K562 (cell line): ENCODE measurements at regions not wholly inside any gene's neighbourhood (a gene's known extent, or its start where the extent isn't known, plus 50 kb on each side); places are given as distances from the start of the nearest gene placed in this dataset.

Experiments
- BDP1 ChIP-seq: IDR thresholded peaks from 3 replicates; pipeline ENCODE4 v1.6.1; 2011; ENCODE audit not compliant: insufficient read length, insufficient read depth
- ESRRB ChIP-seq: fragments of 250-450 bp; sonication (Bioruptor Pico); IDR thresholded peaks from 2 replicates; pipeline ENCODE4 v1.5.0; 2020; ENCODE audit warnings: mild to moderate bottlenecking, moderate library complexity, borderline replicate concordance
- GABPA ChIP-seq: fragments of 200-800 bp; sonication (Bioruptor generic); conservative IDR thresholded peaks from 2 replicates; pipeline ENCODE4 v1.6.1; 2016; ENCODE audit warnings: low read depth, missing genetic modification characterization, missing compliant biosample characterization
- KDM5B ChIP-seq: fragments of 200-600 bp; sonication (generic); IDR thresholded peaks from 2 replicates; pipeline ENCODE4 v1.6.1; 2012; ENCODE audit warnings: low read depth, mild to moderate bottlenecking, moderate library complexity, low read length, control low read depth, inconsistent platforms; ENCODE audit not compliant: insufficient replicate concordance
- MECOM ChIP-seq: fragments of 250-450 bp; sonication (Bioruptor Pico); IDR thresholded peaks from 2 replicates; pipeline ENCODE4 v1.8.0; 2022; ENCODE audit warnings: inconsistent platforms
- NCOA2 ChIP-seq, 2 experiments: fragments of 450-650 bp; IDR thresholded peaks; 2 replicates each; pipeline ENCODE4 v1.6.1; 2018; ENCODE audit warnings: mild to moderate bottlenecking in 2 of 2, moderate library complexity in 1 of 2; ENCODE audit not compliant: partially characterized antibody in 2 of 2
- STAT5A ChIP-seq: IDR thresholded peaks from 2 replicates; pipeline ENCODE4 v1.6.1; 2012; ENCODE audit warnings: low read length, inconsistent platforms, borderline replicate concordance
- XRCC3 ChIP-seq: fragments of 450-650 bp; IDR thresholded peaks from 2 replicates; pipeline ENCODE4 v1.6.1; 2017; ENCODE audit warnings: mild to moderate bottlenecking, moderate library complexity
- ZNF146 ChIP-seq: IDR thresholded peaks from one replicate; pipeline ENCODE4 v1.6.1; 2018; ENCODE audit warnings: missing compliant biosample characterization; ENCODE audit not compliant: unreplicated experiment
- ZNF75A ChIP-seq: fragments of 450-650 bp; formaldehyde crosslinking; IDR thresholded peaks from 2 replicates; pipeline ENCODE4 v1.4.0; 2020; ENCODE audit warnings: mild to moderate bottlenecking
- TF ChIP-seq, protein P1 (sequence below): fragments of 250-450 bp; sonication (Bioruptor Pico); IDR thresholded peaks from 2 replicates; pipeline ENCODE4 v1.5.0; 2021; ENCODE audit warnings: mild to moderate bottlenecking, moderate library complexity
- TF ChIP-seq, protein P2 (sequence below), 2 experiments: fragments of 200-800 bp in 1 of 2; sonication (Bioruptor generic) in 1 of 2; sonication (generic) in 1 of 2; formaldehyde crosslinking in 1 of 2; IDR thresholded peaks in 1 of 2; conservative IDR thresholded peaks in 1 of 2; 2 replicates each; pipeline versions ENCODE4 v1.5.0 to v1.6.1; 2016 to 2020; ENCODE audit warnings: missing compliant biosample characterization in 1 of 2, missing genetic modification characterization in 1 of 2, missing genetic modification reagents in 1 of 2
- TF ChIP-seq, protein P3 (sequence below): fragments of 450-650 bp; IDR thresholded peaks from 2 replicates; pipeline ENCODE4 v1.7.1; 2018; ENCODE audit warnings: mild to moderate bottlenecking, low read depth; ENCODE audit not compliant: partially characterized antibody
- TF ChIP-seq, protein P4 (sequence below): fragments of 250-450 bp; sonication (Bioruptor Pico); IDR thresholded peaks from 2 replicates; pipeline ENCODE4 v1.4.0; 2020; ENCODE audit warnings: mild to moderate bottlenecking, moderate library complexity, borderline replicate concordance
- TF ChIP-seq, protein P5 (sequence below): sonication (generic); formaldehyde crosslinking; IDR thresholded peaks from 2 replicates; pipeline ENCODE4 v1.8.0; 2022; ENCODE audit warnings: mild to moderate bottlenecking, missing genetic modification reagents

DNA sequence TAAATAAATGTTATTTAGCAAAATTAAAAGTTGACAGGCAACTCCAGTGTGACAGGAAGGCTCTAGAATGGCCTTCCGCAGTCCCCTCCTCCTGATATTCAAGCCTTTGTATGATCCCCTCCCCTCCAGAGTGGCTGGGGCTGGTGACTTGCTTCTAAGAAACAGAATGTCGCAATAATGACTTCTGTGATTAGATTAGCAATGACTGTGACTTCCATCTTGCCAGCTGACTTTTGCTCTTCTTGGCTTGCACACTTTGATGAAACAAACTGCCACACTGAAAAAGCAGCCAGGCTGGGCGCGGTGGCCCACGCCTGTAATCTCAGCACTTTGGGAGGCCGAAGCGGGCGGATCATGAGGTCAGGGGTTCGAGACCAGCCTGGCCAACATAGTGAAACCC, 106.5 kb upstream of the LARP1 start (continued):
- TF ChIP-seq BDP1 (no peak), XRCC3 (no peak), NCOA2 (IDR thresholded peaks at IDR 0.05; ENCODE audit: partially characterized antibody in 2 of 2) (no peak), MECOM (CRISPR knock-in tag) (no peak), GABPA (no peak), ZNF75A (CRISPR knock-in tag) (no peak), STAT5A (peak; percentile 89), ZNF146 (CRISPR knock-in tag) (no peak), KDM5B (no peak), ESRRB (CRISPR knock-in tag) (no peak)
- TF ChIP-seq, protein P1, sequence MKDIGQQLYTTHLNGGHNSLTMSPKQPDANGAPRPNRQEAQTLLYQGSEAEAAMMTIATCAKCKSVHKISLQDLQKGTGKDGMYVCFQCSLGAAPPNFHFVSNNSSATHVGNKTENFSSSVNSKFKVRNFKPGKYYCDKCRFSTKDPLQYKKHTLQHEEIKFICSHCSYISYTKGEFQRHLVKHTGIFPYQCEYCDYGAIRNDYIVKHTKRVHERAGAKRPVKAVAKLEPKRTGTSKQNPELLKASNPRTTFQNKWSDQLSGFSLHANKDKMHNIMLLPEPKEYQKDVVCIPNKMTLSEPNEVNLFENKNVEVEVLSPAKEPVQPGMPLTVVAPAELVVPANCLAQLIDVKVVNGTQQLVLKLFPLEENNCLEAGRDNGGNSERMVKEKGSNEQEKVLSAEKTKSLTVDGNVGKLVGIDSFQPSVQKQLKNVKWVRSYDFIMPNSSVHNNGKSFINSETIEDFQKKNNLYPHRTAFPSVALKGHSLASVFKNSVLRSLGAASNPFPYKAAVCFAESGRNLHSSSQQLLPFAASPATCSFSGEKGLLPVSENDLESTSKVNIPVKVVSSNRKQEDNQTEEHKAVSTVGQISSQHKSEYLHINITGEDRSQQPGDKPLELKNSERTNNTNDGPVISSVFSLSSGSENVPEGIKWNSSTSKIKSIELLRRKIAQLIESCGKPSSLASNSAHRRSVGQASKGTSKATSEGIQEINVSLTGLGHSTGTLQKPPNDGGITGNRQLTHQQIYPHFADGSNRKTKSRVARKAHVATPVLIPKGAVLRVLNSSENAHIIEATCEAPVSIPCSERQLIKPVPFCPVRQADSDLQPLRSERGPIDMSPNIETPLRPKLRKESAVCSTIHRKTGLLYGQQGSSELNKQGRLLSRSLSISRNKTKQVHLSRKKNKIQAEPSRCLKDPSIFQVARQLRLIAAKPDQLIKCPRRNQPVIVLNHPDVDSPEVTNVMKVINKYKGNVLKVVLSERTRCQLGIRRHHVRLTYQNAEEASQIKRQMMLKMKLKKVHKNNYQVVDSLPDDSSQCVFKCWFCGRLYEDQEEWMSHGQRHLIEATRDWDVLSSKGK (CRISPR knock-in tag) = no peak
- TF ChIP-seq, protein P2, sequence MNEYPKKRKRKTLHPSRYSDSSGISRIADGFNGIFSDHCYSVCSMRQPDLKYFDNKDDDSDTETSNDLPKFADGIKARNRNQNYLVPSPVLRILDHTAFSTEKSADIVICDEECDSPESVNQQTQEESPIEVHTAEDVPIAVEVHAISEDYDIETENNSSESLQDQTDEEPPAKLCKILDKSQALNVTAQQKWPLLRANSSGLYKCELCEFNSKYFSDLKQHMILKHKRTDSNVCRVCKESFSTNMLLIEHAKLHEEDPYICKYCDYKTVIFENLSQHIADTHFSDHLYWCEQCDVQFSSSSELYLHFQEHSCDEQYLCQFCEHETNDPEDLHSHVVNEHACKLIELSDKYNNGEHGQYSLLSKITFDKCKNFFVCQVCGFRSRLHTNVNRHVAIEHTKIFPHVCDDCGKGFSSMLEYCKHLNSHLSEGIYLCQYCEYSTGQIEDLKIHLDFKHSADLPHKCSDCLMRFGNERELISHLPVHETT (CRISPR knock-in tag; conservative IDR thresholded peaks at IDR 0.05 in 1 of 2, IDR thresholded peaks at IDR 0.05 in 1 of 2) = no peak
- TF ChIP-seq, protein P3, sequence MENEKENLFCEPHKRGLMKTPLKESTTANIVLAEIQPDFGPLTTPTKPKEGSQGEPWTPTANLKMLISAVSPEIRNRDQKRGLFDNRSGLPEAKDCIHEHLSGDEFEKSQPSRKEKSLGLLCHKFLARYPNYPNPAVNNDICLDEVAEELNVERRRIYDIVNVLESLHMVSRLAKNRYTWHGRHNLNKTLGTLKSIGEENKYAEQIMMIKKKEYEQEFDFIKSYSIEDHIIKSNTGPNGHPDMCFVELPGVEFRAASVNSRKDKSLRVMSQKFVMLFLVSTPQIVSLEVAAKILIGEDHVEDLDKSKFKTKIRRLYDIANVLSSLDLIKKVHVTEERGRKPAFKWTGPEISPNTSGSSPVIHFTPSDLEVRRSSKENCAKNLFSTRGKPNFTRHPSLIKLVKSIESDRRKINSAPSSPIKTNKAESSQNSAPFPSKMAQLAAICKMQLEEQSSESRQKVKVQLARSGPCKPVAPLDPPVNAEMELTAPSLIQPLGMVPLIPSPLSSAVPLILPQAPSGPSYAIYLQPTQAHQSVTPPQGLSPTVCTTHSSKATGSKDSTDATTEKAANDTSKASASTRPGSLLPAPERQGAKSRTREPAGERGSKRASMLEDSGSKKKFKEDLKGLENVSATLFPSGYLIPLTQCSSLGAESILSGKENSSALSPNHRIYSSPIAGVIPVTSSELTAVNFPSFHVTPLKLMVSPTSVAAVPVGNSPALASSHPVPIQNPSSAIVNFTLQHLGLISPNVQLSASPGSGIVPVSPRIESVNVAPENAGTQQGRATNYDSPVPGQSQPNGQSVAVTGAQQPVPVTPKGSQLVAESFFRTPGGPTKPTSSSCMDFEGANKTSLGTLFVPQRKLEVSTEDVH = peak; percentile 56
- TF ChIP-seq, protein P4, sequence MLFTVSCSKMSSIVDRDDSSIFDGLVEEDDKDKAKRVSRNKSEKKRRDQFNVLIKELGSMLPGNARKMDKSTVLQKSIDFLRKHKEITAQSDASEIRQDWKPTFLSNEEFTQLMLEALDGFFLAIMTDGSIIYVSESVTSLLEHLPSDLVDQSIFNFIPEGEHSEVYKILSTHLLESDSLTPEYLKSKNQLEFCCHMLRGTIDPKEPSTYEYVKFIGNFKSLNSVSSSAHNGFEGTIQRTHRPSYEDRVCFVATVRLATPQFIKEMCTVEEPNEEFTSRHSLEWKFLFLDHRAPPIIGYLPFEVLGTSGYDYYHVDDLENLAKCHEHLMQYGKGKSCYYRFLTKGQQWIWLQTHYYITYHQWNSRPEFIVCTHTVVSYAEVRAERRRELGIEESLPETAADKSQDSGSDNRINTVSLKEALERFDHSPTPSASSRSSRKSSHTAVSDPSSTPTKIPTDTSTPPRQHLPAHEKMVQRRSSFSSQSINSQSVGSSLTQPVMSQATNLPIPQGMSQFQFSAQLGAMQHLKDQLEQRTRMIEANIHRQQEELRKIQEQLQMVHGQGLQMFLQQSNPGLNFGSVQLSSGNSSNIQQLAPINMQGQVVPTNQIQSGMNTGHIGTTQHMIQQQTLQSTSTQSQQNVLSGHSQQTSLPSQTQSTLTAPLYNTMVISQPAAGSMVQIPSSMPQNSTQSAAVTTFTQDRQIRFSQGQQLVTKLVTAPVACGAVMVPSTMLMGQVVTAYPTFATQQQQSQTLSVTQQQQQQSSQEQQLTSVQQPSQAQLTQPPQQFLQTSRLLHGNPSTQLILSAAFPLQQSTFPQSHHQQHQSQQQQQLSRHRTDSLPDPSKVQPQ = no peak
- TF ChIP-seq, protein P5, sequence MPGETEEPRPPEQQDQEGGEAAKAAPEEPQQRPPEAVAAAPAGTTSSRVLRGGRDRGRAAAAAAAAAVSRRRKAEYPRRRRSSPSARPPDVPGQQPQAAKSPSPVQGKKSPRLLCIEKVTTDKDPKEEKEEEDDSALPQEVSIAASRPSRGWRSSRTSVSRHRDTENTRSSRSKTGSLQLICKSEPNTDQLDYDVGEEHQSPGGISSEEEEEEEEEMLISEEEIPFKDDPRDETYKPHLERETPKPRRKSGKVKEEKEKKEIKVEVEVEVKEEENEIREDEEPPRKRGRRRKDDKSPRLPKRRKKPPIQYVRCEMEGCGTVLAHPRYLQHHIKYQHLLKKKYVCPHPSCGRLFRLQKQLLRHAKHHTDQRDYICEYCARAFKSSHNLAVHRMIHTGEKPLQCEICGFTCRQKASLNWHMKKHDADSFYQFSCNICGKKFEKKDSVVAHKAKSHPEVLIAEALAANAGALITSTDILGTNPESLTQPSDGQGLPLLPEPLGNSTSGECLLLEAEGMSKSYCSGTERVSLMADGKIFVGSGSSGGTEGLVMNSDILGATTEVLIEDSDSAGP = no peak
